Sigmoid colon (tissue), 6 donors: ENCODE measurements at regions not wholly inside any gene's neighbourhood (a gene's known extent, or its start where the extent isn't known, plus 50 kb on each side); places are given as distances from the start of the nearest gene placed in this dataset.
A peak's percentile ranks its signal among the peaks of the same experiment; 100 is the strongest.

ENCODE experiments used
- DNase-seq: peaks from one replicate; pipeline ENCODE4 v3.0.0-alpha.2; 2019
- H3K27ac ChIP-seq, 4 donors: fragments of 200-600 bp; sonication (generic); one replicate each; pipeline ENCODE4 v1.5.1; 2016 to 2019; ENCODE audit warnings: mild to moderate bottlenecking in 1 of 4
- H3K27me3 ChIP-seq, 3 donors: fragments of 200-600 bp; sonication (generic); one replicate each; pipeline ENCODE4 v1.5.1; 2019; ENCODE audit warnings: mild to moderate bottlenecking in 1 of 3
- H3K36me3 ChIP-seq, 4 donors: fragments of 200-600 bp; sonication (generic); one replicate each; pipeline ENCODE4 v1.5.1; 2016 to 2019
- H3K4me1 ChIP-seq, 4 donors: fragments of 200-600 bp; sonication (generic); one replicate each; pipeline ENCODE4 v1.5.1; 2017 to 2019
- H3K4me3 ChIP-seq, 4 donors: fragments of 200-600 bp; sonication (generic); one replicate each; pipeline ENCODE4 v1.5.1; 2017 to 2019; ENCODE audit warnings: mild to moderate bottlenecking in 2 of 4, moderate library complexity in 1 of 4
- H3K9me3 ChIP-seq, 4 donors: fragments of 200-600 bp in 3 of 4; sonication (generic) in 3 of 4; one replicate each; pipeline versions ENCODE4 v1.5.1 to v1.6.1; 2013 to 2019
- CTCF ChIP-seq, 4 experiments: fragments of 450-650 bp in 3 of 4; fragments of 200-600 bp in 1 of 4; IDR thresholded peaks; one replicate each; pipeline ENCODE4 v1.5.1; 2016 to 2019; ENCODE audit warnings: antibody characterized with exemption in 4 of 4, mild to moderate bottlenecking in 3 of 4, moderate library complexity in 2 of 4
- EP300 ChIP-seq, 4 donors: sonication (generic); formaldehyde crosslinking; IDR thresholded peaks; one replicate each; pipeline ENCODE4 v1.6.1; 2017; ENCODE audit warnings: antibody characterized with exemption in 4 of 4
- POLR2A ChIP-seq, 2 donors: fragments of 450-650 bp; IDR thresholded peaks; one replicate each; pipeline ENCODE4 v1.6.1; 2016; ENCODE audit warnings: antibody characterized with exemption in 2 of 2, mild to moderate bottlenecking in 2 of 2, moderate library complexity in 2 of 2
- POLR2AphosphoS5 ChIP-seq, 4 donors: sonication (generic); formaldehyde crosslinking; IDR thresholded peaks; one replicate each; pipeline ENCODE4 v1.6.1; 2017; ENCODE audit warnings: antibody characterized with exemption in 4 of 4
- WGBS, 2 donors: extraction: QIAGEN DNeasy Blood & Tissue Kit; methylation state at CpG; one replicate each; pipeline ENCODE4 v1.1.7; 2013; 5-methylcytosine and 5-hydroxymethylcytosine counted together
- intact Hi-C: fragments of 100-400 bp; cut with DNase I; formaldehyde crosslinking; loops from one replicate; pipeline ENCODE4 v1.15.1; 2023
- donor health status: healthy with polysubstance abuse.
- donor health status: healthy.

- H3K4me1 ChIP-seq = no peaks in the 10 kb centered on the region
- H3K27ac ChIP-seq = no peak overlapping the region
- no peak for TF ChIP-seq POLR2A (IDR thresholded peaks at IDR 0.05)
- no peak for TF ChIP-seq EP300 (IDR thresholded peaks at IDR 0.05)
- TF ChIP-seq CTCF (IDR thresholded peaks at IDR 0.05) = no peak
- no peak for TF ChIP-seq POLR2AphosphoS5 (IDR thresholded peaks at IDR 0.05)
- no peaks in the 10 kb centered on the region for H3K36me3 ChIP-seq
- H3K4me3 ChIP-seq = no peak overlapping the region
- DNase-seq = no peak
- intact Hi-C loops = no loop called here
- H3K27me3 ChIP-seq = no peaks in the 10 kb centered on the region
- WGBS, 2 donors = 71 to 77% methylated on average over 21 of the region's 21 CpGs
- no peaks in the 10 kb centered on the region for H3K9me3 ChIP-seq
Observed at GRCh38 chr7:389911-390601, 100.1 kb downstream of the FOXL3 start.

- no peaks in the 10 kb centered on the region for H3K4me1 ChIP-seq
- no peak overlapping the region for H3K27ac ChIP-seq
- TF ChIP-seq EP300 (IDR thresholded peaks at IDR 0.05) (no peak), POLR2AphosphoS5 (IDR thresholded peaks at IDR 0.05) (no peak), CTCF (IDR thresholded peaks at IDR 0.05) (no peak), POLR2A (IDR thresholded peaks at IDR 0.05) (no peak)
- no peak for DNase-seq
- H3K4me3 ChIP-seq = no peak overlapping the region
- peaks cover 0 to under 1% (median 0%) of the 10 kb centered on the region in 4 donors for H3K9me3 ChIP-seq
- H3K27me3 ChIP-seq = no peaks in the 10 kb centered on the region
- intact Hi-C loops = no loop called here
- 91 to 93% methylated on average over 20 of the region's 20 CpGs for WGBS, 2 donors
- no peaks in the 10 kb centered on the region for H3K36me3 ChIP-seq
Observed at GRCh38 chr7:390761-391410, 100.9 kb downstream of the FOXL3 start.

- Histone ChIP-seq H3K36me3 (no peaks in the 10 kb centered on the region), H3K4me1 (no peaks in the 10 kb centered on the region), H3K27me3 (no peaks in the 10 kb centered on the region), H3K9me3 (peaks cover 0 to 5% (median under 1%) of the 10 kb centered on the region in 4 donors), H3K27ac (no peak overlapping the region), H3K4me3 (no peak overlapping the region)
- no peak for DNase-seq
- WGBS, 2 donors = 93 to 95% methylated on average over 26 of the region's 26 CpGs
- intact Hi-C loops = no loop called here
- TF ChIP-seq EP300 (IDR thresholded peaks at IDR 0.05) (no peak), POLR2AphosphoS5 (IDR thresholded peaks at IDR 0.05) (no peak), POLR2A (IDR thresholded peaks at IDR 0.05) (no peak), CTCF (IDR thresholded peaks at IDR 0.05) (no peak)
Observed at GRCh38 chr7:391411-391951, 101.5 kb downstream of the FOXL3 start.

GRCh38 chr7:391961-392524 is 102.1 kb downstream of the FOXL3 start:
- Histone ChIP-seq H3K36me3 (no peaks in the 10 kb centered on the region), H3K27ac (no peak overlapping the region), H3K4me3 (no peak overlapping the region), H3K27me3 (no peaks in the 10 kb centered on the region), H3K4me1 (no peaks in the 10 kb centered on the region), H3K9me3 (peaks cover 0 to 5% (median 2%) of the 10 kb centered on the region in 4 donors)
- WGBS, 2 donors = 95 to 96% methylated on average over 25 of the region's 25 CpGs
- no peak for TF ChIP-seq CTCF (IDR thresholded peaks at IDR 0.05)
- no peak for TF ChIP-seq POLR2AphosphoS5 (IDR thresholded peaks at IDR 0.05)
- TF ChIP-seq POLR2A (IDR thresholded peaks at IDR 0.05) = no peak
- TF ChIP-seq EP300 (IDR thresholded peaks at IDR 0.05) = no peak
- peak; percentile 37 for DNase-seq
- intact Hi-C loops = no loop called here
